PC-3 (cell line): ENCODE measurements at regions not wholly inside any gene's neighbourhood (a gene's known extent, or its start where the extent isn't known, plus 50 kb on each side); places are given as distances from the start of the nearest gene placed in this dataset.
A peak's percentile ranks its signal among the peaks of the same experiment; 100 is the strongest.

ENCODE experiments used
- ATAC-seq: fragments of 200-7000 bp; cut with Tn5 transposase; 2 replicates; pipeline ENCODE4 v1.9.1; 2020; ENCODE audit warnings: mild to moderate bottlenecking, moderate library complexity
- BruUV-seq: library from RNA; stranded (reverse); fragments of 400-500 nt; replicated peaks from 2 replicates; lab custom pipeline; 2021; lab: Mats Ljungman, UMichigan
- CTCF ChIA-PET: fragments of 300-600 bp; sonication (Branson Sonifier 250); formaldehyde crosslinking; loops from one replicate; lab custom pipeline; 2022; ENCODE audit warnings: antibody characterized with exemption; lab: Charles Lee
- POLR2A ChIA-PET: fragments of 300-600 bp; sonication (Branson Sonifier 250); formaldehyde crosslinking; loops from one replicate; lab custom pipeline; 2022; ENCODE audit warnings: antibody characterized with exemption; ENCODE audit not compliant: unreplicated experiment; lab: Charles Lee
- DNase-seq: peaks from one replicate; pipeline ENCODE4 v3.0.0-alpha.2; 2015
- H2AFZ ChIP-seq: fragments of 300-600 bp; sonication (generic); 2 replicates; pipeline ENCODE4 v1.6.0; 2016; ENCODE audit warnings: antibody characterized with exemption, low read length
- H3F3A ChIP-seq: fragments of 300-600 bp; sonication (generic); one replicate; pipeline ENCODE4 v1.6.0; 2017; ENCODE audit warnings: antibody characterized with exemption, low read length, control low read depth, mild to moderate bottlenecking; ENCODE audit not compliant: unreplicated experiment
- H3K27ac ChIP-seq: fragments of 300-600 bp; sonication (generic); 2 replicates; pipeline ENCODE4 v1.5.1; 2016; ENCODE audit warnings: mild to moderate bottlenecking, low read length
- H3K27me3 ChIP-seq: fragments of 300-600 bp; sonication (generic); 2 replicates; pipeline ENCODE4 v1.6.1; 2016; ENCODE audit warnings: low read length, mixed read lengths
- H3K36me3 ChIP-seq: fragments of 300-600 bp; sonication (generic); 2 replicates; pipeline ENCODE4 v1.6.1; 2016; ENCODE audit warnings: low read depth, mixed run types, low read length, mixed read lengths
- H3K4me1 ChIP-seq: fragments of 300-600 bp; sonication (generic); 2 replicates; pipeline ENCODE4 v1.5.1; 2016; ENCODE audit warnings: low read length; ENCODE audit not compliant: insufficient read depth
- H3K4me2 ChIP-seq: fragments of 300-600 bp; sonication (generic); 2 replicates; pipeline ENCODE4 v1.6.0; 2016; ENCODE audit warnings: low read length
- H3K4me3 ChIP-seq: fragments of 300-600 bp; sonication (generic); 2 replicates; pipeline ENCODE4 v1.5.1; 2016; ENCODE audit warnings: mild to moderate bottlenecking, low read length, mixed read lengths
- H3K79me2 ChIP-seq: fragments of 300-600 bp; sonication (generic); 2 replicates; pipeline ENCODE4 v1.6.1; 2017; ENCODE audit warnings: low read length, mixed read lengths
- H3K9ac ChIP-seq: fragments of 300-600 bp; sonication (generic); 2 replicates; pipeline ENCODE4 v1.6.0; 2016; ENCODE audit warnings: mild to moderate bottlenecking, low read length
- H3K9me2 ChIP-seq: fragments of 300-600 bp; sonication (generic); replicated peaks from 2 replicates; pipeline ENCODE4 v1.6.1; 2016; ENCODE audit warnings: mixed run types, low read length, mixed read lengths
- H3K9me3 ChIP-seq: fragments of 300-600 bp; sonication (generic); 2 replicates; pipeline ENCODE4 v1.6.1; 2016; ENCODE audit warnings: low read length, mixed read lengths
- H4K20me1 ChIP-seq: fragments of 300-600 bp; sonication (generic); 2 replicates; pipeline ENCODE4 v1.6.1; 2016; ENCODE audit warnings: low read length, mixed read lengths
- CTCF ChIP-seq: fragments of 300-600 bp; sonication (generic); conservative IDR thresholded peaks from 2 replicates; pipeline ENCODE4 v1.5.1; 2017; ENCODE audit warnings: antibody characterized with exemption, low read depth, mild to moderate bottlenecking, low read length
- EZH2 ChIP-seq: fragments of 300-600 bp; sonication (generic); IDR thresholded peaks from one replicate; pipeline ENCODE4 v1.6.1; 2017; ENCODE audit warnings: antibody characterized with exemption, mild to moderate bottlenecking, low read length; ENCODE audit not compliant: unreplicated experiment
- EZH2phosphoT487 ChIP-seq: fragments of 300-600 bp; sonication (generic); IDR thresholded peaks from 2 replicates; pipeline ENCODE4 v1.6.1; 2018; ENCODE audit warnings: mild to moderate bottlenecking, antibody characterized with exemption, low read length, borderline replicate concordance
- intact Hi-C: fragments of 100-400 bp; cut with micrococcal nuclease; formaldehyde crosslinking; loops from 2 replicates; pipeline ENCODE4 v1.9.0; 2023

- ChIA-PET CTCF (no interaction called here), POLR2A (no interaction called here)
- H3K36me3 ChIP-seq, result no peaks in the 10 kb centered on the region
- H3K9me2 ChIP-seq, result no peaks in the 10 kb centered on the region
- no peak for TF ChIP-seq CTCF
- TF ChIP-seq EZH2phosphoT487, result no peak
- no peak for TF ChIP-seq EZH2
- BruUV-seq, result no TSS peak
- intact Hi-C loops, result no loop called here
- DNase-seq, result no peak
- H3K4me3 ChIP-seq, result no peak overlapping the region
- H3K9ac ChIP-seq, result no peak overlapping the region
- no peak overlapping the region for H2AFZ ChIP-seq
- H3K79me2 ChIP-seq, result no peaks in the 10 kb centered on the region
- peaks cover 41% of the 10 kb centered on the region for H3K4me1 ChIP-seq
- H4K20me1 ChIP-seq, result no peaks in the 10 kb centered on the region
- H3K4me2 ChIP-seq, result no peak overlapping the region
- no peak overlapping the region for H3K27ac ChIP-seq
- no peak for ATAC-seq
- peaks cover 6% of the 10 kb centered on the region for H3F3A ChIP-seq
- H3K9me3 ChIP-seq, result no peaks in the 10 kb centered on the region
- H3K27me3 ChIP-seq, result no peaks in the 10 kb centered on the region
These were observed 84.0 kb upstream of the ITPRID2 start for GRCh38 chr2:181807526-181807925.

- H3K27ac ChIP-seq, result peak overlapping the region; percentile 94
- H3K4me1 ChIP-seq, result peaks cover 38% of the 10 kb centered on the region
- no peaks in the 10 kb centered on the region for H3K9me3 ChIP-seq
- H3K4me2 ChIP-seq, result peak overlapping the region; percentile 59
- H3F3A ChIP-seq, result peaks cover 6% of the 10 kb centered on the region
- peak; percentile 95 for ATAC-seq
- no peak for TF ChIP-seq CTCF
- no peak for TF ChIP-seq EZH2
- no peak for TF ChIP-seq EZH2phosphoT487
- H3K9ac ChIP-seq, result peak overlapping the region; percentile 66
- H3K36me3 ChIP-seq, result no peaks in the 10 kb centered on the region
- H3K4me3 ChIP-seq, result 0 out of 2 replicates have a peak overlapping the region, but pooled peaks have one; percentile 26
- no peaks in the 10 kb centered on the region for H4K20me1 ChIP-seq
- intact Hi-C loops, result loop anchor here (1.0 to 2.0 kb wide), 4 partner anchors 20 to 80 kb away; partner anchors contain the start of gene ITPRID2
- ChIA-PET POLR2A (no interaction called here), CTCF (no interaction called here)
- no peaks in the 10 kb centered on the region for H3K79me2 ChIP-seq
- H3K27me3 ChIP-seq, result no peaks in the 10 kb centered on the region
- BruUV-seq, result no TSS peak
- 0 out of 2 replicates have a peak overlapping the region, but pooled peaks have one; percentile 7 for H2AFZ ChIP-seq
- no peaks in the 10 kb centered on the region for H3K9me2 ChIP-seq
- DNase-seq, result peak; percentile 97
These were observed 80.5 kb upstream of the ITPRID2 start for GRCh38 chr2:181810823-181811695.
